IMR-90 (cell line): ENCODE measurements at regions not wholly inside any gene's neighbourhood (a gene's known extent, or its start where the extent isn't known, plus 50 kb on each side); places are given as distances from the start of the nearest gene placed in this dataset.

Source experiments
- ATAC-seq: fragments of 200-7000 bp; cut with Tn5 transposase; 2 replicates; pipeline ENCODE4 v1.9.1; 2020; ENCODE audit warnings: low read depth, mild to moderate bottlenecking, moderate library complexity
- BruUV-seq: library from RNA; stranded (reverse); fragments of 400-500 nt; replicated peaks from 2 replicates; lab custom pipeline; 2021; lab: Mats Ljungman, UMichigan
- CTCF ChIA-PET: fragments of 300-600 bp; formaldehyde crosslinking; extraction: SDS; loops from one replicate; lab custom pipeline; 2021; ENCODE audit warnings: antibody characterized with exemption; lab: Yijun Ruan, JAX
- POLR2A ChIA-PET: fragments of 300-600 bp; sonication (Branson Sonifier 250); formaldehyde crosslinking; loops from one replicate; lab custom pipeline; 2022; ENCODE audit warnings: antibody characterized with exemption; ENCODE audit not compliant: unreplicated experiment; lab: Charles Lee
- DNase-seq: peaks from one replicate; pipeline ENCODE4 v3.0.0; 2013
- H2AFZ ChIP-seq: replicated peaks from 2 replicates; pipeline ENCODE3; 2013; ENCODE audit warnings: low read length, mild to moderate bottlenecking; ENCODE audit not compliant: poor library complexity
- H2AK5ac ChIP-seq: 2 replicates; pipeline ENCODE4 v1.6.1; 2013; ENCODE audit warnings: low read depth, low read length, inconsistent platforms
- H2AK9ac ChIP-seq: replicated peaks from 2 replicates; pipeline ENCODE3; 2013; ENCODE audit warnings: mild to moderate bottlenecking, low read depth, low read length, moderate library complexity; ENCODE audit not compliant: poor library complexity
- H2BK120ac ChIP-seq: 2 replicates; pipeline ENCODE4 v1.6.1; 2013; ENCODE audit warnings: low read depth, low read length, inconsistent platforms
- H2BK15ac ChIP-seq: 3 replicates; pipeline ENCODE4 v1.6.1; 2013; ENCODE audit warnings: low read depth, low read length, inconsistent platforms
- H2BK20ac ChIP-seq: 2 replicates; pipeline ENCODE4 v1.6.1; 2013; ENCODE audit warnings: low read depth, mild to moderate bottlenecking, inconsistent platforms, low read length, moderate library complexity
- H2BK5ac ChIP-seq: 2 replicates; pipeline ENCODE4 v1.6.1; 2013; ENCODE audit warnings: mild to moderate bottlenecking, low read depth, low read length, inconsistent platforms; ENCODE audit not compliant: poor library complexity, severe bottlenecking
- H3K14ac ChIP-seq: replicated peaks from 2 replicates; pipeline ENCODE4 v1.6.1; 2013; ENCODE audit warnings: low read depth, low read length, inconsistent platforms
- H3K18ac ChIP-seq: 2 replicates; pipeline ENCODE4 v1.6.1; 2013; ENCODE audit warnings: low read depth, low read length, control low read depth
- H3K23ac ChIP-seq: 2 replicates; pipeline ENCODE4 v1.6.1; 2013; ENCODE audit warnings: low read depth, low read length, inconsistent platforms
- H3K27ac ChIP-seq: 2 replicates; pipeline ENCODE4 v1.5.1; 2013; ENCODE audit warnings: mild to moderate bottlenecking, control low read depth, low read length; ENCODE audit not compliant: insufficient read depth
- H3K27me3 ChIP-seq: 2 replicates; pipeline ENCODE4 v1.6.1; 2013; ENCODE audit warnings: low read length; ENCODE audit not compliant: control insufficient read depth, insufficient read depth
- H3K36me3 ChIP-seq: 2 replicates; pipeline ENCODE4 v1.6.1; 2013; ENCODE audit warnings: low read length, mixed read lengths; ENCODE audit not compliant: control insufficient read depth, insufficient read depth
- H3K4ac ChIP-seq: 2 replicates; pipeline ENCODE4 v1.6.1; 2013; ENCODE audit warnings: low read depth, low read length, inconsistent platforms
- H3K4me1 ChIP-seq: 2 replicates; pipeline ENCODE4 v1.6.1; 2013; ENCODE audit warnings: low read length, mixed read lengths; ENCODE audit not compliant: control insufficient read depth, insufficient read depth
- H3K4me2 ChIP-seq: 2 replicates; pipeline ENCODE4 v1.6.1; 2013; ENCODE audit warnings: low read depth, mild to moderate bottlenecking, control low read depth, low read length, moderate library complexity
- H3K4me3 ChIP-seq: 2 replicates; pipeline ENCODE4 v1.5.1; 2013; ENCODE audit warnings: low read depth, mild to moderate bottlenecking, control low read depth, low read length, moderate library complexity; ENCODE audit not compliant: insufficient read depth
- H3K56ac ChIP-seq: 2 replicates; pipeline ENCODE4 v1.6.1; 2013; ENCODE audit warnings: low read length, inconsistent platforms; ENCODE audit not compliant: insufficient read depth; ENCODE audit errors: extremely low read depth
- H3K79me1 ChIP-seq, 2 experiments: 2 replicates each; pipeline ENCODE4 v1.6.1; 2013; ENCODE audit warnings: low read length in 2 of 2, inconsistent platforms in 1 of 2, low read depth in 1 of 2
- H3K9ac ChIP-seq: 2 replicates; pipeline ENCODE4 v1.6.1; 2013; ENCODE audit warnings: low read depth, low read length, control low read depth
- H3K9me1 ChIP-seq: 2 replicates; pipeline ENCODE4 v1.6.1; 2013; ENCODE audit warnings: low read length, inconsistent platforms; ENCODE audit not compliant: insufficient read depth
- H3K9me3 ChIP-seq: 2 replicates; pipeline ENCODE4 v1.6.1; 2013; ENCODE audit warnings: low read length; ENCODE audit not compliant: control insufficient read depth, insufficient read depth
- H4K20me1 ChIP-seq: 2 replicates; pipeline ENCODE4 v1.6.1; 2013; ENCODE audit warnings: low read length, inconsistent platforms; ENCODE audit not compliant: insufficient read depth
- H4K5ac ChIP-seq: 2 replicates; pipeline ENCODE4 v1.6.1; 2013; ENCODE audit warnings: mild to moderate bottlenecking, low read depth, low read length, control low read depth
- H4K8ac ChIP-seq, 2 experiments: 2 replicates each; pipeline ENCODE4 v1.6.1; 2013; ENCODE audit warnings: low read depth in 2 of 2, low read length in 2 of 2, control low read depth in 1 of 2, inconsistent platforms in 1 of 2
- H4K91ac ChIP-seq: 2 replicates; pipeline ENCODE4 v1.6.1; 2013; ENCODE audit warnings: low read depth, low read length, inconsistent platforms; ENCODE audit not compliant: insufficient read depth
- BHLHE40 ChIP-seq: fragments of 150-350 bp; IDR thresholded peaks from 2 replicates; pipeline ENCODE4 v1.6.1; 2016; ENCODE audit warnings: mild to moderate bottlenecking, low read depth, low read length
- CEBPB ChIP-seq: IDR thresholded peaks from 2 replicates; pipeline ENCODE4 v1.6.1; 2012; ENCODE audit warnings: low read depth, low read length, improper control_type of control experiment
- CHD1 ChIP-seq: IDR thresholded peaks from 2 replicates; pipeline ENCODE4 v1.6.1; 2012; ENCODE audit warnings: low read depth, low read length, improper control_type of control experiment
- CTCF ChIP-seq: conservative IDR thresholded peaks from 2 replicates; pipeline ENCODE4 v1.5.1; 2012; ENCODE audit warnings: mild to moderate bottlenecking, low read depth, low read length, improper control_type of control experiment
- ELK1 ChIP-seq: fragments of 150-350 bp; IDR thresholded peaks from 2 replicates; pipeline ENCODE4 v1.6.1; 2016; ENCODE audit warnings: low read depth, mild to moderate bottlenecking, low read length, moderate library complexity, borderline replicate concordance
- FOS ChIP-seq: fragments of 150-350 bp; IDR thresholded peaks from 2 replicates; pipeline ENCODE4 v1.6.1; 2016; ENCODE audit warnings: low read depth, low read length
- MAFK ChIP-seq: IDR thresholded peaks from 2 replicates; pipeline ENCODE4 v1.6.1; 2012; ENCODE audit warnings: low read depth, low read length, improper control_type of control experiment
- MAZ ChIP-seq: IDR thresholded peaks from 2 replicates; pipeline ENCODE4 v1.6.1; 2012; ENCODE audit warnings: low read depth, mild to moderate bottlenecking, low read length, improper control_type of control experiment, moderate library complexity, borderline replicate concordance
- MXI1 ChIP-seq: IDR thresholded peaks from 2 replicates; pipeline ENCODE4 v1.6.1; 2012; ENCODE audit warnings: low read depth, mild to moderate bottlenecking, low read length, moderate library complexity, borderline replicate concordance
- NFE2L2 ChIP-seq: fragments of 150-350 bp; IDR thresholded peaks from 2 replicates; pipeline ENCODE4 v1.6.1; 2016; ENCODE audit warnings: low read depth, mild to moderate bottlenecking, low read length
- POLR2A ChIP-seq: IDR thresholded peaks from 2 replicates; pipeline ENCODE4 v1.6.1; 2012; ENCODE audit warnings: mild to moderate bottlenecking, low read depth, low read length
- RAD21 ChIP-seq: IDR thresholded peaks from 2 replicates; pipeline ENCODE4 v1.6.1; 2012; ENCODE audit warnings: low read length, improper control_type of control experiment
- RCOR1 ChIP-seq: IDR thresholded peaks from 2 replicates; pipeline ENCODE4 v1.6.1; 2012; ENCODE audit warnings: mild to moderate bottlenecking, low read length, improper control_type of control experiment; ENCODE audit not compliant: insufficient replicate concordance
- RFX5 ChIP-seq: IDR thresholded peaks from 2 replicates; pipeline ENCODE4 v1.8.0; 2012; ENCODE audit warnings: low read depth, mild to moderate bottlenecking, low read length, moderate library complexity
- SMC3 ChIP-seq: fragments of 150-350 bp; IDR thresholded peaks from 2 replicates; pipeline ENCODE4 v1.6.1; 2016; ENCODE audit warnings: low read depth, mild to moderate bottlenecking, antibody characterized with exemption, low read length, moderate library complexity
- USF2 ChIP-seq: fragments of 150-350 bp; IDR thresholded peaks from 2 replicates; pipeline ENCODE4 v1.6.1; 2017; ENCODE audit warnings: mild to moderate bottlenecking, antibody characterized with exemption, low read length, low read depth
- WGBS, 2 experiments: methylation state at CpG; one replicate each; pipeline versions ENCODE4 v1.1.5 to v1.1.7; 2013; ENCODE audit warnings: missing lambda C conversion rate in 2 of 2; ENCODE audit not compliant: insufficient read length in 1 of 2; ENCODE audit errors: extremely low coverage in 2 of 2; 5-methylcytosine and 5-hydroxymethylcytosine counted together
- dilution Hi-C: fragments of 300-500 bp; cut with HindIII; formaldehyde crosslinking; loops from one replicate; pipeline ENCODE4 v1.14.3; 2018; ENCODE audit warnings: low sequenced_read_pairs; ENCODE audit not compliant: unreplicated experiment
- in situ Hi-C: fragments of 300-500 bp; cut with MboI; formaldehyde crosslinking; loops from 3 replicates; pipeline ENCODE4 v1.14.3; 2019; ENCODE audit warnings: low sequenced_read_pairs, inconsistent platforms, mixed read lengths
- intact Hi-C: fragments of 100-400 bp; cut with micrococcal nuclease; formaldehyde crosslinking; loops from 2 replicates; pipeline ENCODE4 v1.10.0; 2022

GRCh38 chr6:66675906-66676305, 968.9 kb upstream of the EYS start:
- Histone ChIP-seq H3K36me3 (no peaks in the 10 kb centered on the region), H2BK20ac (no peak overlapping the region), H4K20me1 (no peaks in the 10 kb centered on the region), H4K5ac (no peak overlapping the region), H3K4me1 (no peaks in the 10 kb centered on the region), H4K91ac (no peak overlapping the region), H3K27me3 (no peaks in the 10 kb centered on the region), H3K4me3 (no peak overlapping the region), H3K9ac (no peak overlapping the region), H3K9me1 (no peaks in the 10 kb centered on the region), H2AK9ac (no peak overlapping the region), H2BK120ac (no peak overlapping the region), H3K14ac (no peak overlapping the region), H3K27ac (no peak overlapping the region), H3K56ac (no peak overlapping the region), H2BK5ac (no peak overlapping the region), H3K79me1 (no peaks in the 10 kb centered on the region), H3K4ac (no peak overlapping the region), H2AFZ (no peak overlapping the region), H3K18ac (no peak overlapping the region), H2AK5ac (no peak overlapping the region), H3K23ac (no peak overlapping the region), H3K4me2 (no peak overlapping the region), H2BK15ac (no peak overlapping the region), H4K8ac (no peak overlapping the region), H3K9me3 (no peaks in the 10 kb centered on the region)
- ATAC-seq (no peak), DNase-seq (no peak)
- intact Hi-C loops, result no loop called here
- POLR2A ChIA-PET, result no interaction called here
- TF ChIP-seq CEBPB (no peak), USF2 (no peak), ELK1 (no peak), CTCF (no peak), CHD1 (no peak), POLR2A (no peak), RFX5 (no peak), MXI1 (no peak), FOS (no peak), SMC3 (no peak), MAFK (no peak), BHLHE40 (no peak), NFE2L2 (no peak), MAZ (no peak), RCOR1 (no peak), RAD21 (no peak)
- in situ Hi-C loops, result no loop called here
- no TSS peak for BruUV-seq
- CTCF ChIA-PET, result no interaction called here
- dilution Hi-C loops, result no loop called here
- WGBS, 2 experiments, result no CpG with 5 or more reads among the region's 5 CpGs
